RKO (cell line): ENCODE measurements at regions not wholly inside any gene's neighbourhood (a gene's known extent, or its start where the extent isn't known, plus 50 kb on each side); places are given as distances from the start of the nearest gene placed in this dataset.
A peak's percentile ranks its signal among the peaks of the same experiment; 100 is the strongest.
"Not testable (repeated sequence)": the region's sequence is repeated elsewhere in the genome, so short reads cannot be mapped to it uniquely, and the experiment has no call there.

Experiments used
- DNase-seq: peaks from one replicate; pipeline ENCODE4 v3.0.0-alpha.2; 2016; ENCODE audit warnings: low spot score

GRCh38 chr9:29217966-29218365, 1644.7 kb upstream of the C9orf72 start:
- DNase-seq, result no peak

- no peak for DNase-seq
Measured at GRCh38 chr9:29220596-29221251, 1647.4 kb upstream of the C9orf72 start.

GRCh38 chr9:29228558-29228957, 1655.3 kb upstream of the C9orf72 start:
- no peak for DNase-seq

- no peak for DNase-seq
Measured at GRCh38 chr9:29230931-29231330, 1657.7 kb upstream of the C9orf72 start.

GRCh38 chr9:29233193-29233592, 1659.9 kb upstream of the C9orf72 start:
- no peak for DNase-seq

GRCh38 chr9:29241320-29241719, 1668.0 kb upstream of the C9orf72 start:
- peak; percentile 11 for DNase-seq

GRCh38 chr9:29245351-29245750, 1672.1 kb upstream of the C9orf72 start:
- no peak for DNase-seq

GRCh38 chr9:29270400-29270799, 1697.1 kb upstream of the C9orf72 start:
- DNase-seq, result not testable (repeated sequence)

GRCh38 chr9:29282121-29282520, 1708.8 kb upstream of the C9orf72 start:
- DNase-seq, result no peak

GRCh38 chr9:29285818-29286217, 1712.5 kb upstream of the C9orf72 start:
- peak; percentile 18 for DNase-seq

- DNase-seq, result no peak
Measured at GRCh38 chr9:29289365-29289764, 1716.1 kb upstream of the C9orf72 start.

GRCh38 chr9:29290516-29290915, 1717.2 kb upstream of the C9orf72 start:
- no peak for DNase-seq

GRCh38 chr9:29297592-29297991, 1724.3 kb upstream of the C9orf72 start:
- no peak for DNase-seq

GRCh38 chr9:29311221-29311620, 1737.9 kb upstream of the C9orf72 start:
- DNase-seq, result no peak

- no peak for DNase-seq
Measured at GRCh38 chr9:29312327-29312726, 1739.0 kb upstream of the C9orf72 start.

- no peak for DNase-seq
Measured at GRCh38 chr9:29319736-29320513, 1746.6 kb upstream of the C9orf72 start.

- no peak for DNase-seq
Measured at GRCh38 chr9:29322240-29322639, 1749.0 kb upstream of the C9orf72 start.

- no peak for DNase-seq
Measured at GRCh38 chr9:29325894-29326293, 1752.6 kb upstream of the C9orf72 start.

GRCh38 chr9:29332789-29333188, 1759.5 kb upstream of the C9orf72 start:
- DNase-seq, result peak; percentile 83

- DNase-seq, result no peak
Measured at GRCh38 chr9:29336281-29336680, 1763.0 kb upstream of the C9orf72 start.

- no peak for DNase-seq
Measured at GRCh38 chr9:29339387-29339786, 1766.1 kb upstream of the C9orf72 start.

GRCh38 chr9:29348999-29349398, 1775.7 kb upstream of the C9orf72 start:
- DNase-seq, result no peak

GRCh38 chr9:29389421-29389820, 1816.1 kb upstream of the C9orf72 start:
- no peak for DNase-seq

- DNase-seq, result no peak
Measured at GRCh38 chr9:29390859-29391258, 1817.6 kb upstream of the C9orf72 start.
